PFSK-1 (cell line): ENCODE measurements at regions not wholly inside any gene's neighbourhood (a gene's known extent, or its start where the extent isn't known, plus 50 kb on each side); places are given as distances from the start of the nearest gene placed in this dataset.

Experiments
- FOXP2 ChIP-seq: optimal IDR thresholded peaks from 2 replicates; pipeline ENCODE3; 2011; ENCODE audit warnings: borderline replicate concordance, control low read depth, inconsistent platforms; ENCODE audit not compliant: insufficient read depth; ENCODE audit errors: extremely low read length, extremely low read depth
- POLR2AphosphoS5 ChIP-seq: IDR thresholded peaks from 2 replicates; pipeline ENCODE4 v1.6.1; 2012; ENCODE audit warnings: low read depth, mild to moderate bottlenecking, control low read depth, low read length, moderate library complexity
- SIN3A ChIP-seq: IDR thresholded peaks from 2 replicates; pipeline ENCODE4 v1.6.1; 2012; ENCODE audit warnings: mild to moderate bottlenecking, low read length, moderate library complexity, borderline replicate concordance; ENCODE audit not compliant: insufficient read depth
- TAF1 ChIP-seq: IDR thresholded peaks from 2 replicates; pipeline ENCODE4 v1.6.1; 2012; ENCODE audit warnings: low read length, control low read depth, borderline replicate concordance; ENCODE audit not compliant: insufficient read depth
- TF ChIP-seq, protein P1 (sequence below), 2 experiments: IDR thresholded peaks; 2 replicates each; pipeline versions ENCODE4 v1.6.1 to v1.8.0; 2011 to 2012; ENCODE audit warnings: low read depth in 2 of 2, low read length in 2 of 2, control low read depth in 1 of 2, inconsistent platforms in 1 of 2, mild to moderate bottlenecking in 1 of 2, moderate library complexity in 1 of 2; ENCODE audit not compliant: insufficient read depth in 1 of 2

DNA sequence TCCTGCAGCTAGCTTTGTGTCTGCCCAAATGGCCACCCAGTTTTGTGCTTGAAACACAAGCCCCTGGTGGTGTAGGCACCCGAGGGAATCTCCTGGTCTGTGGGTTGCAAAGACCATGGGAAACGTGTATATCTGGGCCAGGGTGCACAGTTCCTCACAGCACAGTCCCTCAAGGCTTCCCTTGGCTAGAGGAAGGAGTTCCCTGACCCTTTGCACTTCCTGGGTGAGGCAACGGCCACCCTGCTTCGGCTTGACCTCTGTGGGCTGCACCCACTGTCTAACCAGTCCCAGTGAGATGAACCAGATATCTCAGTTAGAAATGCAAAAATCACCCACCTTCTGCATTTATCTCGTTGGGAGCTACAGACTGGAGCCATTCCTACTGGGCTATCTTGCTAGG, 865.0 kb upstream of the ACO1 start:
- TF ChIP-seq TAF1 = no peak
- TF ChIP-seq POLR2AphosphoS5 = no peak
- TF ChIP-seq SIN3A = no peak
- TF ChIP-seq FOXP2 = no peak
- TF ChIP-seq, protein P1, sequence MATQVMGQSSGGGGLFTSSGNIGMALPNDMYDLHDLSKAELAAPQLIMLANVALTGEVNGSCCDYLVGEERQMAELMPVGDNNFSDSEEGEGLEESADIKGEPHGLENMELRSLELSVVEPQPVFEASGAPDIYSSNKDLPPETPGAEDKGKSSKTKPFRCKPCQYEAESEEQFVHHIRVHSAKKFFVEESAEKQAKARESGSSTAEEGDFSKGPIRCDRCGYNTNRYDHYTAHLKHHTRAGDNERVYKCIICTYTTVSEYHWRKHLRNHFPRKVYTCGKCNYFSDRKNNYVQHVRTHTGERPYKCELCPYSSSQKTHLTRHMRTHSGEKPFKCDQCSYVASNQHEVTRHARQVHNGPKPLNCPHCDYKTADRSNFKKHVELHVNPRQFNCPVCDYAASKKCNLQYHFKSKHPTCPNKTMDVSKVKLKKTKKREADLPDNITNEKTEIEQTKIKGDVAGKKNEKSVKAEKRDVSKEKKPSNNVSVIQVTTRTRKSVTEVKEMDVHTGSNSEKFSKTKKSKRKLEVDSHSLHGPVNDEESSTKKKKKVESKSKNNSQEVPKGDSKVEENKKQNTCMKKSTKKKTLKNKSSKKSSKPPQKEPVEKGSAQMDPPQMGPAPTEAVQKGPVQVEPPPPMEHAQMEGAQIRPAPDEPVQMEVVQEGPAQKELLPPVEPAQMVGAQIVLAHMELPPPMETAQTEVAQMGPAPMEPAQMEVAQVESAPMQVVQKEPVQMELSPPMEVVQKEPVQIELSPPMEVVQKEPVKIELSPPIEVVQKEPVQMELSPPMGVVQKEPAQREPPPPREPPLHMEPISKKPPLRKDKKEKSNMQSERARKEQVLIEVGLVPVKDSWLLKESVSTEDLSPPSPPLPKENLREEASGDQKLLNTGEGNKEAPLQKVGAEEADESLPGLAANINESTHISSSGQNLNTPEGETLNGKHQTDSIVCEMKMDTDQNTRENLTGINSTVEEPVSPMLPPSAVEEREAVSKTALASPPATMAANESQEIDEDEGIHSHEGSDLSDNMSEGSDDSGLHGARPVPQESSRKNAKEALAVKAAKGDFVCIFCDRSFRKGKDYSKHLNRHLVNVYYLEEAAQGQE (IDR thresholded peaks at IDR 0.05; ENCODE audit: insufficient read depth in 1 of 2, low read depth in 2 of 2, low read length in 2 of 2) = no peak

DNA sequence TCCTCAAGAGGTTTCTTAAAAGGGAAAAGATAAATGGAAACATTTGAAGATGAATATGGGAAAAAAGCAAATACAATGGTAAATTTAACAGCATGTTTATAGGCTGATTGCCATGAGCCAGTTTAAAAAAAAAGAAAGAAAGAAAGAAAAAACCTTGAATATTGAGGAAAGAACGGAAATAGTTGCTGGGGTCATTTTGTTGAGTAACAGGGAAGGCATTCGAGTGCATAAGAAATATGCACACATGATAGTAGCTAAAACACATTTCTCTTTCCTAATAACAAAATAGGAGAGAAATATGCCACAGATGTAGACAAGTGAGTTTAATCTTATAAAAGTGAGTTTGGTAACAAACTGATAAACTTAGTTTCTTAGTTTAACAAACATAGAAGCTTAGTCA, 864.6 kb upstream of the ACO1 start:
- TF ChIP-seq SIN3A = no peak
- TF ChIP-seq, protein P1 (IDR thresholded peaks at IDR 0.05; ENCODE audit: insufficient read depth in 1 of 2, low read depth in 2 of 2, low read length in 2 of 2) = no peak
- TF ChIP-seq TAF1 = no peak

DNA sequence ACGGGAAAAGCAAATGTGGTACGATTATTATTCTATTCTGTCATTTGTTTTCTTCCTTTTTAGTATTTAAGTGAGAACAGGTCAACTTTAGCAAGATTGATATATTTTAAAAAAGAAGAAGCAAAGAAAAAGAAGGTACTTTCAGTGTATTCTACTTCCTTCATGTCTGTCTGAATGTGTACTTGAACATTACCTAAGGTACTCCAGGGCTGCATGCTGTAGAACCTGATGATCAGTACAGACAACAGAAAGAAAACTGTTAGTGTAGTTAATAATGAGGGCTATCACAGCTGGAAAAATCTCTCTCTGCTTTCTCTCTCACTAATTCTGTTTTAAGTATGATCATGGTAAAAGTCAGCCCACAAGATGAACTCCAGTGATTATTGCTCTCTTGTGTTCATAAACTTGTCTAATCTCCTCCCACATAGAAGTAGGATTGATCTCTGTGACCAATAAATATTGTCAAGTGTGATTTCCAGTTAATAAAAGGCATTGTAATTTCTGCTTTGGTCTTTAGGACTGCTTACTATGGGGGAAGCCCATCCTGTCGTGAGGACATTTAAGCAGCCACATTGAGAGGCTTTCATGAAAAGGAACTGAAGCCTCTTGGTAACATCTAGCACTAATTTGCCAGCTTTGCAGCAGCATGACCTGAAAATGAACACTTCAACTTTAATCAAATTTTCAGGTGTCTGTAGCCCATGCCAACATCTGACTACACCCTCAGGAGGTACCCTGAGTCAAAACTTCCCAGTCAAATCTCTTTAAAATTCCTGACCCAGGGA, 864.0 kb upstream of the ACO1 start:
- no peak for TF ChIP-seq FOXP2
- TF ChIP-seq SIN3A = no peak
- no peak for TF ChIP-seq TAF1
- TF ChIP-seq POLR2AphosphoS5 = no peak
- TF ChIP-seq, protein P1 (IDR thresholded peaks at IDR 0.05; ENCODE audit: insufficient read depth in 1 of 2, low read depth in 2 of 2, low read length in 2 of 2) = no peak

DNA sequence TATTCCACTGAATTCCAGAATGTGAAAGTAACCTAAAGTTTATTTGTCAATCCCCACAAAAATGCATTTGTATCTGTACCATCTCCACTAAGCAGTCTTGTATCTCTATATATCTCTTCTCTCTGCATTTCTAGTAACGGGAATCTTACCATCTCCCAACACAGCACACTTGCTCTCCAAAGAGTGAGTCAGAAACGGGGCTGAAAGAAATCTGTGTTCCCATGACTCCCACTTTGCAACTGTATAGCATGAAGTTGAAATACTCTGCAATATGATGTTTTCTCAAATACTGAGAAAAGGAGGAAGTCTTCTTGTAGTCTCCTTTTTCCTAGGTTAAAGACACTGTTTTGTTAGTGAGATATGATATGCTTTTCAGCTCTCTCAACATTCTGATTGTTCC, 848.8 kb upstream of the ACO1 start:
- TF ChIP-seq FOXP2 = no peak
- no peak for TF ChIP-seq TAF1
- no peak for TF ChIP-seq SIN3A
- TF ChIP-seq, protein P1 (IDR thresholded peaks at IDR 0.05; ENCODE audit: insufficient read depth in 1 of 2, low read depth in 2 of 2, low read length in 2 of 2) = no peak
- no peak for TF ChIP-seq POLR2AphosphoS5

DNA sequence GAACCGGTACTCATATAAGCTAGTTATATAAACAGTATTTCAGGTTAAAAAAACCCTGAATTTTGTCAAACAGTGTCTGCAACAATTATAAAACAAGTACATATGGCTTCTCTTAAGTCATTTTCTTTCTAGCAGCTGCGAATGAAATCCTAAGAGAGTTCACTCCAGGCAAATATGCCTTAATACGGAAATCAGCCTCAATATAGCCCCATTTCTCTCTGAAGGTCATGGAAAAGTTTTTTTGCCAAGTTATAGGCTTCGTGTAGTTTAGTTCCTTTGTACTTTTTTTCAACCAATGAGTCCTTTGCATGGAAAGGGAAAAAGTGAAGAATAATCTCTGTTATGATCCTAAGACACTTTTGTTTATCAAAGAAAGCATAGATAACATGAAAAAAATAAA, 848.0 kb upstream of the ACO1 start:
- TF ChIP-seq SIN3A = no peak
